Endothelial cell of umbilical vein (primary cell): ENCODE measurements at regions not wholly inside any gene's neighbourhood (a gene's known extent, or its start where the extent isn't known, plus 50 kb on each side); places are given as distances from the start of the nearest gene placed in this dataset.

Experiments used
- BruUV-seq: library from RNA; stranded (reverse); fragments of 400-500 nt; replicated peaks from 2 replicates; lab custom pipeline; 2021; lab: Mats Ljungman, UMichigan
- CTCF ChIA-PET: fragments of 300-600, 350-600 bp; sonication (Branson Sonifier 250); formaldehyde crosslinking; loops from one replicate; lab custom pipeline; 2021; ENCODE audit warnings: antibody characterized with exemption, inconsistent platforms; lab: Charles Lee
- POLR2A ChIA-PET: fragments of 300-600, 350-600 bp; sonication (Branson Sonifier 250); formaldehyde crosslinking; loops from one replicate; lab custom pipeline; 2021; ENCODE audit warnings: antibody characterized with exemption, inconsistent platforms; lab: Charles Lee
- DNase-seq: peaks from one replicate; pipeline ENCODE4 v3.0.0-alpha.2; 2011; ENCODE audit warnings: low read depth, low spot score
- FAIRE-seq: peaks from 2 replicates; lab custom pipeline; 2011; peaks lifted over from hg19 to GRCh38; lab: Jason Lieb, UNC
- H2AFZ ChIP-seq: 2 replicates; pipeline ENCODE4 v1.6.0; 2012; ENCODE audit warnings: low read depth, low read length, control low read depth, inconsistent platforms
- H3K27ac ChIP-seq: 2 replicates; pipeline ENCODE4 v1.5.1; 2011; ENCODE audit warnings: low read depth, mild to moderate bottlenecking, control low read depth, low read length, moderate library complexity; ENCODE audit not compliant: insufficient read depth
- H3K27me3 ChIP-seq, 2 experiments: 2 replicates each; pipeline versions ENCODE4 v1.6.0 to v1.6.1; 2011; ENCODE audit warnings: low read length in 2 of 2, mixed read lengths in 1 of 2; ENCODE audit not compliant: control insufficient read depth in 2 of 2, insufficient read depth in 2 of 2
- H3K36me3 ChIP-seq, 2 experiments: 2 replicates in 1 of 2; 3 replicates in 1 of 2; pipeline ENCODE4 v1.5.1; 2011; ENCODE audit warnings: low read length in 2 of 2, mild to moderate bottlenecking in 1 of 2, moderate library complexity in 1 of 2; ENCODE audit not compliant: control insufficient read depth in 2 of 2, insufficient read depth in 2 of 2; ENCODE audit errors: extremely low read depth in 1 of 2
- H3K4me1 ChIP-seq: 3 replicates; pipeline ENCODE4 v1.5.1; 2011; ENCODE audit warnings: mild to moderate bottlenecking, low read length; ENCODE audit not compliant: control insufficient read depth, insufficient read depth; ENCODE audit errors: extremely low read depth
- H3K4me2 ChIP-seq: 2 replicates; pipeline ENCODE4 v1.6.1; 2011; ENCODE audit warnings: low read length, control low read depth, mixed read lengths; ENCODE audit not compliant: insufficient read depth
- H3K4me3 ChIP-seq, 3 experiments: fragments of 200-600 bp in 1 of 3; sonication (generic), shearing (Covaris generic) in 1 of 3; replicated peaks in 1 of 3; 2 replicates each; pipeline ENCODE4 v1.5.1; 2011 to 2016; ENCODE audit warnings: control low read depth in 3 of 3, low read length in 3 of 3, mild to moderate bottlenecking in 2 of 3, inconsistent platforms in 1 of 3, low read depth in 1 of 3, moderate library complexity in 1 of 3; ENCODE audit not compliant: insufficient read depth in 1 of 3
- H3K79me2 ChIP-seq: 2 replicates; pipeline ENCODE4 v1.6.0; 2012; ENCODE audit warnings: low read length, inconsistent platforms; ENCODE audit not compliant: control insufficient read depth, insufficient read depth
- H3K9ac ChIP-seq: replicated peaks from 2 replicates; pipeline ENCODE3; 2011; ENCODE audit warnings: low read length, control low read depth; ENCODE audit not compliant: insufficient read depth; ENCODE audit errors: extremely low read depth
- H3K9me1 ChIP-seq: replicated peaks from 3 replicates; pipeline ENCODE4 v1.6.0; 2011; ENCODE audit warnings: mild to moderate bottlenecking, low read length; ENCODE audit not compliant: control insufficient read depth, insufficient read depth; ENCODE audit errors: extremely low read depth
- H3K9me3 ChIP-seq: replicated peaks from 2 replicates; pipeline ENCODE4 v1.5.1; 2012; ENCODE audit warnings: low read length, inconsistent platforms; ENCODE audit not compliant: control insufficient read depth, insufficient read depth
- H4K20me1 ChIP-seq: replicated peaks from 2 replicates; pipeline ENCODE3; 2011; ENCODE audit warnings: mild to moderate bottlenecking, low read length; ENCODE audit not compliant: control insufficient read depth, insufficient read depth; ENCODE audit errors: extremely low read depth
- CTCF ChIP-seq, 2 donors: IDR thresholded peaks; 1 replicate in 1 of 2; 2 replicates in 1 of 2; pipeline ENCODE4 v1.5.1; 2011; ENCODE audit warnings: low read length in 2 of 2, mild to moderate bottlenecking in 2 of 2, moderate library complexity in 2 of 2, control low read depth in 1 of 2, inconsistent platforms in 1 of 2, low read depth in 1 of 2; ENCODE audit not compliant: insufficient read depth in 1 of 2; ENCODE audit errors: extremely low read depth in 1 of 2
- EZH2 ChIP-seq: IDR thresholded peaks from 2 replicates; pipeline ENCODE4 v1.6.1; 2012; ENCODE audit warnings: borderline replicate concordance, low read depth, mild to moderate bottlenecking, moderate library complexity, low read length, inconsistent platforms; ENCODE audit not compliant: severe bottlenecking
- FOS ChIP-seq: IDR thresholded peaks from 2 replicates; pipeline ENCODE4 v1.6.1; 2011; ENCODE audit warnings: mild to moderate bottlenecking, low read length, moderate library complexity, borderline replicate concordance; ENCODE audit not compliant: insufficient read depth
- GATA2 ChIP-seq: IDR thresholded peaks from 2 replicates; pipeline ENCODE4 v1.7.0; 2011; ENCODE audit warnings: low read depth, mild to moderate bottlenecking, moderate library complexity, mixed read lengths, low read length; ENCODE audit not compliant: insufficient read length, insufficient read depth
- JUN ChIP-seq: IDR thresholded peaks from 2 replicates; pipeline ENCODE4 v1.6.1; 2011; ENCODE audit warnings: borderline replicate concordance, low read depth; ENCODE audit not compliant: insufficient read length, insufficient read depth
- MAX ChIP-seq: IDR thresholded peaks from 2 replicates; pipeline ENCODE4 v1.6.1; 2011; ENCODE audit not compliant: insufficient read depth, insufficient read length
- MYC ChIP-seq: IDR thresholded peaks from one replicate; pipeline ENCODE4 v1.6.1; 2011; ENCODE audit warnings: mild to moderate bottlenecking, low read depth, low read length
- POLR2A ChIP-seq: IDR thresholded peaks from 2 replicates; pipeline ENCODE4 v1.6.1; 2012; ENCODE audit warnings: low read depth, mild to moderate bottlenecking, control low read depth, low read length
- POLR2AphosphoS5 ChIP-seq: IDR thresholded peaks from 2 replicates; pipeline ENCODE4 v1.6.1; 2012; ENCODE audit warnings: low read depth, mild to moderate bottlenecking, control low read depth, low read length, moderate library complexity; ENCODE audit not compliant: insufficient read depth
- dilution Hi-C: fragments of 300-500 bp; cut with MboI; formaldehyde crosslinking; loops from one replicate; pipeline ENCODE4 v1.15.0; 2019; ENCODE audit warnings: low sequenced_read_pairs; ENCODE audit not compliant: extremely low pct_ligation_motif_present
- intact Hi-C: fragments of 100-400 bp; cut with micrococcal nuclease; formaldehyde crosslinking; loops from one replicate; pipeline ENCODE4 v1.10.0; 2022

- Histone ChIP-seq H3K9me1 (no peaks in the 10 kb centered on the region), H4K20me1 (no peaks in the 10 kb centered on the region), H3K4me1 (peaks cover 3% of the 10 kb centered on the region), H3K4me3 (no peak overlapping the region), H2AFZ (no peak overlapping the region), H3K36me3 (no peaks in the 10 kb centered on the region), H3K27ac (no peak overlapping the region), H3K9ac (no peak overlapping the region), H3K4me2 (no peak overlapping the region), H3K27me3 (no peaks in the 10 kb centered on the region), H3K79me2 (no peaks in the 10 kb centered on the region), H3K9me3 (no peaks in the 10 kb centered on the region)
- ChIA-PET POLR2A (no interaction called here), CTCF (interaction anchor here (1.6 to 1.7 kb wide), 2 partner anchors 49 to 289 kb away, joined by 4 to 9 read pairs; no protein-coding TSS in a partner anchor)
- no peak for TF ChIP-seq POLR2A
- TF ChIP-seq FOS: no peak
- TF ChIP-seq GATA2: no peak
- no peak for TF ChIP-seq JUN
- no peak for TF ChIP-seq MYC
- no peak for TF ChIP-seq POLR2AphosphoS5
- no peak for TF ChIP-seq MAX
- no peak for TF ChIP-seq EZH2
- no peak for TF ChIP-seq CTCF (IDR thresholded peaks at IDR 0.05; ENCODE audit: extremely low read depth in 1 of 2, insufficient read depth in 1 of 2, low read depth in 1 of 2, low read length in 2 of 2)
- dilution Hi-C loops: no loop called here
- BruUV-seq: no TSS peak
- intact Hi-C loops: no loop called here
- FAIRE-seq: no peak
- no peak for DNase-seq
Observed at GRCh38 chr7:17013204-17013603, 131.4 kb upstream of the AGR3 start.
